HG03025 (cell line): ENCODE measurements at regions not wholly inside any gene's neighbourhood (a gene's known extent, or its start where the extent isn't known, plus 50 kb on each side); places are given as distances from the start of the nearest gene placed in this dataset.

Source experiments
- ATAC-seq: cut with Tn5 transposase; IDR thresholded peaks from one replicate; pipeline ENCODE4 v1.9.1; 2021; ENCODE audit warnings: mild to moderate bottlenecking, moderate library complexity; ENCODE audit not compliant: unreplicated experiment, low FRiP score

GRCh38 chr16:64738321-64738960 lies 383.4 kb downstream of the CDH11 start:
- no peak for ATAC-seq

GRCh38 chr16:64736857-64737256 lies 385.0 kb downstream of the CDH11 start:
- ATAC-seq = no peak

GRCh38 chr16:64731891-64732290 lies 390.0 kb downstream of the CDH11 start:
- no peak for ATAC-seq

- no peak for ATAC-seq
Measured at GRCh38 chr16:64730261-64730660, 391.6 kb downstream of the CDH11 start.

GRCh38 chr16:64724339-64724738 lies 397.5 kb downstream of the CDH11 start:
- no peak for ATAC-seq

GRCh38 chr16:64718486-64718885 lies 403.4 kb downstream of the CDH11 start:
- ATAC-seq = no peak

- no peak for ATAC-seq
Measured at GRCh38 chr16:64717871-64718270, 404.0 kb downstream of the CDH11 start.

GRCh38 chr16:64715624-64716023 lies 406.2 kb downstream of the CDH11 start:
- ATAC-seq = no peak

- no peak for ATAC-seq
Measured at GRCh38 chr16:64712026-64712425, 409.8 kb downstream of the CDH11 start.

GRCh38 chr16:64711596-64711995 lies 410.3 kb downstream of the CDH11 start:
- no peak for ATAC-seq

GRCh38 chr16:64711026-64711425 lies 410.8 kb downstream of the CDH11 start:
- no peak for ATAC-seq

GRCh38 chr16:64705443-64705842 lies 416.4 kb downstream of the CDH11 start:
- no peak for ATAC-seq

- ATAC-seq = no peak
Measured at GRCh38 chr16:64704386-64704785, 417.5 kb downstream of the CDH11 start.

- no peak for ATAC-seq
Measured at GRCh38 chr16:64702415-64702814, 419.4 kb downstream of the CDH11 start.

GRCh38 chr16:64700628-64701027 lies 421.2 kb downstream of the CDH11 start:
- no peak for ATAC-seq

- ATAC-seq = no peak
Measured at GRCh38 chr16:64696866-64697265, 425.0 kb downstream of the CDH11 start.

GRCh38 chr16:64695684-64696083 lies 426.2 kb downstream of the CDH11 start:
- no peak for ATAC-seq

- no peak for ATAC-seq
Measured at GRCh38 chr16:64693946-64694345, 427.9 kb downstream of the CDH11 start.

- ATAC-seq = no peak
Measured at GRCh38 chr16:64687786-64688185, 434.1 kb downstream of the CDH11 start.

GRCh38 chr16:64687123-64687522 lies 434.7 kb downstream of the CDH11 start:
- ATAC-seq = no peak

- ATAC-seq = no peak
Measured at GRCh38 chr16:64679976-64680690, 441.7 kb downstream of the CDH11 start.

GRCh38 chr16:64669573-64669972 lies 452.3 kb downstream of the CDH11 start:
- no peak for ATAC-seq
